ENCODE measurements at regions not wholly inside any gene's neighbourhood (a gene's known extent, or its start where the extent isn't known, plus 50 kb on each side); places are given as distances from the start of the nearest gene placed in this dataset.

DNA sequence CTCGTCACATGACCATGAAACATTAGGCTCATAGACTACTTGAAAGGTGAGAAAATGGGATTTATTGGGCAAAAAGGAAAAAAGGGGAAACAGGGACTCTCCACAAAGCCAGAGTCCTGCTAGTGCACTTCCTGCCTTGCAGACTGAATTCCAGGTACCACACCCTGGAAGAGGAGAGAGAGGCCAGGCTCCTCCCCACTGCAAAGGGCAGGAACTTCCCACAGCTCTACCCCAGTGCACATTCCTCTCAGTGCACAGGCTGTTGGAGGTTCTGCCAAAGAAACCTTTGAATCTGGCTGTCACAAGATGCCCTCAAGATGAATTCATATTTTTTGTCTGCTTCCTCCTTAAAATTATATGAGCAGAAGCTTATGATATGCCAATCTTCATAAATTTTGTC lies 920.4 kb upstream of the GJE1 start:
- no peak overlapping the region for H3K9ac ChIP-seq (ENCODE audit: insufficient read depth in 1 of 2, low read depth in 2 of 2, low read length in 2 of 2)
- no peaks in the 10 kb centered on the region for H3K79me2 ChIP-seq (ENCODE audit: control insufficient read depth, insufficient read depth, low read length)
- in situ Hi-C loops (cut with MboI): no loop called here
- no peak for ATAC-seq
- H3K27ac ChIP-seq (ENCODE audit: extremely low read depth, low read depth, low read length): no peak overlapping the region
- ChIA-PET POLR2A (no interaction called here), CTCF (ENCODE audit: low intra/inter-chr PET ratio) (no interaction called here)
- H3K4me1 ChIP-seq (replicated peaks in 1 of 2; ENCODE audit: control insufficient read depth in 2 of 2, insufficient read depth in 2 of 2, low read length in 2 of 2): no peaks in the 10 kb centered on the region
- 0% methylated on average over 1 of the region's 1 CpG for WGBS (ENCODE audit: insufficient coverage, low coverage, missing lambda C conversion rate)
- H3K36me3 ChIP-seq (ENCODE audit: control insufficient read depth, insufficient read depth, low read length): no peaks in the 10 kb centered on the region
- no peak overlapping the region for H3K4me3 ChIP-seq
- no peak for DNase-seq (ENCODE audit: extremely low read depth in 1 of 4, low spot score in 3 of 4)
- TF ChIP-seq SMARCA4 (IDR thresholded peaks at IDR 0.05): no peak
- TF ChIP-seq ZBTB43 (CRISPR knock-in tag; IDR thresholded peaks at IDR 0.05): no peak
- no peak for TF ChIP-seq ZBTB8A (IDR thresholded peaks at IDR 0.05; ENCODE audit: partially characterized antibody)
- no peak for TF ChIP-seq HIVEP1 (CRISPR knock-in tag; IDR thresholded peaks at IDR 0.05)
- no peak for TF ChIP-seq HMG20A (CRISPR knock-in tag; conservative IDR thresholded peaks at IDR 0.05)
- no peak for TF ChIP-seq HNRNPUL1 (IDR thresholded peaks at IDR 0.05; ENCODE audit: low read length)
- TF ChIP-seq, protein P1, sequence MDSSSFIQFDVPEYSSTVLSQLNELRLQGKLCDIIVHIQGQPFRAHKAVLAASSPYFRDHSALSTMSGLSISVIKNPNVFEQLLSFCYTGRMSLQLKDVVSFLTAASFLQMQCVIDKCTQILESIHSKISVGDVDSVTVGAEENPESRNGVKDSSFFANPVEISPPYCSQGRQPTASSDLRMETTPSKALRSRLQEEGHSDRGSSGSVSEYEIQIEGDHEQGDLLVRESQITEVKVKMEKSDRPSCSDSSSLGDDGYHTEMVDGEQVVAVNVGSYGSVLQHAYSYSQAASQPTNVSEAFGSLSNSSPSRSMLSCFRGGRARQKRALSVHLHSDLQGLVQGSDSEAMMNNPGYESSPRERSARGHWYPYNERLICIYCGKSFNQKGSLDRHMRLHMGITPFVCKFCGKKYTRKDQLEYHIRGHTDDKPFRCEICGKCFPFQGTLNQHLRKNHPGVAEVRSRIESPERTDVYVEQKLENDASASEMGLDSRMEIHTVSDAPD (CRISPR knock-in tag; IDR thresholded peaks at IDR 0.05): no peak
- TF ChIP-seq ZSCAN32 (CRISPR knock-in tag; IDR thresholded peaks at IDR 0.05): no peak
- TF ChIP-seq NR4A1 (CRISPR knock-in tag; IDR thresholded peaks at IDR 0.05): no peak
- no peak for TF ChIP-seq NR4A1 (tag; IDR thresholded peaks at IDR 0.05)
- no peak for TF ChIP-seq ZNF695 (CRISPR knock-in tag; IDR thresholded peaks at IDR 0.05)
- no peak for TF ChIP-seq YBX1 (IDR thresholded peaks at IDR 0.05)
- no peaks in the 10 kb centered on the region for H4K20me1 ChIP-seq (replicated peaks; ENCODE audit: control insufficient read depth, insufficient read depth, low read length)
- no peaks in the 10 kb centered on the region for H3K9me1 ChIP-seq (ENCODE audit: control insufficient read depth, insufficient read depth, low read length)
- H3K27me3 ChIP-seq (ENCODE audit: control insufficient read depth in 2 of 2, insufficient read depth in 2 of 2, low read length in 2 of 2): no peaks in the 10 kb centered on the region
- no peaks in the 10 kb centered on the region; the same call in 1 of the 2 replicates for H3K9me3 ChIP-seq (replicated peaks; ENCODE audit: control insufficient read depth, insufficient read depth, low read depth, low read length)
- no peak for FAIRE-seq
- BruUV-seq (replicated peaks): no TSS peak
- H3K4me2 ChIP-seq (ENCODE audit: insufficient read depth, low read length): no peak overlapping the region
- H2AFZ ChIP-seq (ENCODE audit: low read depth, low read length): no peak overlapping the region
- intact Hi-C loops (cut with micrococcal nuclease): no loop called here

Data from K562 (cell line).